IPS DF 6.9 (cell line): ENCODE measurements at regions not wholly inside any gene's neighbourhood (a gene's known extent, or its start where the extent isn't known, plus 50 kb on each side); places are given as distances from the start of the nearest gene placed in this dataset.
"Not testable (repeated sequence)": the region's sequence is repeated elsewhere in the genome, so short reads cannot be mapped to it uniquely, and the experiment has no call there.

Experiments used
- DNase-seq: peaks from one replicate; pipeline ENCODE4 v3.0.0-alpha.2; 2013; ENCODE audit warnings: low read depth, low spot score
- H3K27ac ChIP-seq: one replicate; pipeline ENCODE4 v1.5.1; 2013; ENCODE audit warnings: low read length, control low read depth
- H3K27me3 ChIP-seq: 2 replicates; pipeline ENCODE4 v1.6.1; 2013; ENCODE audit warnings: mild to moderate bottlenecking, low read length; ENCODE audit not compliant: control insufficient read depth, insufficient read depth
- H3K36me3 ChIP-seq: 2 replicates; pipeline ENCODE4 v1.6.1; 2013; ENCODE audit warnings: low read length; ENCODE audit not compliant: control insufficient read depth, insufficient read depth
- H3K4me1 ChIP-seq: 2 replicates; pipeline ENCODE4 v1.6.1; 2013; ENCODE audit warnings: low read length; ENCODE audit not compliant: control insufficient read depth, insufficient read depth
- H3K4me3 ChIP-seq: 2 replicates; pipeline ENCODE4 v1.5.1; 2013; ENCODE audit warnings: mild to moderate bottlenecking, low read length
- H3K9me3 ChIP-seq: 2 replicates; pipeline ENCODE4 v1.6.1; 2013; ENCODE audit warnings: low read length, inconsistent platforms; ENCODE audit not compliant: control insufficient read depth, insufficient read depth
- WGBS: extraction: QIAGEN DNeasy Blood & Tissue Kit; methylation state at CpG from one replicate; pipeline ENCODE4 v1.1.7; 2013; ENCODE audit warnings: mixed read lengths, missing lambda C conversion rate; ENCODE audit not compliant: insufficient read length, insufficient coverage; 5-methylcytosine and 5-hydroxymethylcytosine counted together

- Histone ChIP-seq H3K4me3 (no peak overlapping the region), H3K36me3 (no peaks in the 10 kb centered on the region), H3K27ac (no peak overlapping the region), H3K4me1 (no peaks in the 10 kb centered on the region), H3K9me3 (no peaks in the 10 kb centered on the region), H3K27me3 (no peaks in the 10 kb centered on the region)
- no peak for DNase-seq
- no CpG with 5 or more reads among the region's 1 CpG for WGBS
Measured at GRCh38 chr2:225841314-225841713, 441.8 kb downstream of the NYAP2 start.

GRCh38 chr2:225837328-225837727, 437.8 kb downstream of the NYAP2 start:
- Histone ChIP-seq H3K27ac (no peak overlapping the region), H3K27me3 (no peaks in the 10 kb centered on the region), H3K36me3 (no peaks in the 10 kb centered on the region), H3K9me3 (no peaks in the 10 kb centered on the region), H3K4me3 (no peak overlapping the region), H3K4me1 (no peaks in the 10 kb centered on the region)
- DNase-seq = no peak
- WGBS = no CpG with 5 or more reads among the region's 1 CpG

- no CpG with 5 or more reads among the region's 11 CpGs for WGBS
- no peak overlapping the region for H3K27ac ChIP-seq
Measured at GRCh38 chr2:225824748-225825449, 425.4 kb downstream of the NYAP2 start.

GRCh38 chr2:225821351-225821750, 421.8 kb downstream of the NYAP2 start:
- no CpG with 5 or more reads among the region's 2 CpGs for WGBS

More at GRCh38 chr2:225824748-225825449, 425.4 kb downstream of the NYAP2 start:
- Histone ChIP-seq H3K4me1 (peaks cover 2% of the 10 kb centered on the region; the same call in 1 of the 2 replicates), H3K27me3 (no peaks in the 10 kb centered on the region), H3K36me3 (no peaks in the 10 kb centered on the region; the same call in 1 of the 2 replicates), H3K9me3 (no peaks in the 10 kb centered on the region), H3K4me3 (no peak overlapping the region)
- DNase-seq = no peak

GRCh38 chr2:225820826-225821225, 421.3 kb downstream of the NYAP2 start:
- peaks cover 2% of the 10 kb centered on the region; the same call in 1 of the 2 replicates for H3K4me1 ChIP-seq
- no peak overlapping the region for H3K4me3 ChIP-seq
- no peaks in the 10 kb centered on the region for H3K9me3 ChIP-seq
- H3K36me3 ChIP-seq = no peaks in the 10 kb centered on the region; the same call in 1 of the 2 replicates
- H3K27me3 ChIP-seq = no peaks in the 10 kb centered on the region
- DNase-seq = no peak
- WGBS = no CpG with 5 or more reads among the region's 7 CpGs
- H3K27ac ChIP-seq = no peak overlapping the region

More at GRCh38 chr2:225821351-225821750, 421.8 kb downstream of the NYAP2 start:
- Histone ChIP-seq H3K4me3 (no peak overlapping the region), H3K4me1 (peaks cover 2% of the 10 kb centered on the region; the same call in 1 of the 2 replicates), H3K27ac (no peak overlapping the region), H3K27me3 (no peaks in the 10 kb centered on the region), H3K36me3 (no peaks in the 10 kb centered on the region; the same call in 1 of the 2 replicates), H3K9me3 (no peaks in the 10 kb centered on the region)
- no peak for DNase-seq

GRCh38 chr2:225814554-225814953, 415.0 kb downstream of the NYAP2 start:
- Histone ChIP-seq H3K4me1 (no peaks in the 10 kb centered on the region; the same call in 1 of the 2 replicates), H3K4me3 (no peak overlapping the region), H3K27ac (no peak overlapping the region), H3K27me3 (no peaks in the 10 kb centered on the region), H3K36me3 (no peaks in the 10 kb centered on the region), H3K9me3 (no peaks in the 10 kb centered on the region)
- DNase-seq = no peak

GRCh38 chr2:225806105-225806504, 406.6 kb downstream of the NYAP2 start:
- Histone ChIP-seq H3K27ac (no peak overlapping the region), H3K4me3 (no peak overlapping the region), H3K36me3 (no peaks in the 10 kb centered on the region), H3K27me3 (no peaks in the 10 kb centered on the region), H3K4me1 (no peaks in the 10 kb centered on the region), H3K9me3 (no peaks in the 10 kb centered on the region)
- WGBS = 100% methylated on average over 1 of the region's 1 CpG
- DNase-seq = no peak

- WGBS = no CpG with 5 or more reads among the region's 1 CpG
- not testable (repeated sequence) for H3K4me1 ChIP-seq, H3K4me3 ChIP-seq, H3K36me3 ChIP-seq, H3K27ac ChIP-seq, DNase-seq, H3K9me3 ChIP-seq, H3K27me3 ChIP-seq
Measured at GRCh38 chr2:225802076-225802475, 402.6 kb downstream of the NYAP2 start.

- Histone ChIP-seq H3K9me3 (no peaks in the 10 kb centered on the region), H3K4me3 (no peak overlapping the region), H3K4me1 (no peaks in the 10 kb centered on the region), H3K36me3 (no peaks in the 10 kb centered on the region), H3K27me3 (no peaks in the 10 kb centered on the region), H3K27ac (no peak overlapping the region)
- no peak for DNase-seq
- WGBS = no CpG with 5 or more reads among the region's 2 CpGs
Measured at GRCh38 chr2:225797394-225797793, 397.9 kb downstream of the NYAP2 start.

GRCh38 chr2:225794652-225795400, 395.3 kb downstream of the NYAP2 start:
- no peak for DNase-seq
- no peaks in the 10 kb centered on the region for H3K27me3 ChIP-seq
- no peaks in the 10 kb centered on the region for H3K9me3 ChIP-seq
- H3K27ac ChIP-seq = no peak overlapping the region
- no peaks in the 10 kb centered on the region for H3K36me3 ChIP-seq
- no peaks in the 10 kb centered on the region for H3K4me1 ChIP-seq
- no peak overlapping the region for H3K4me3 ChIP-seq
- WGBS = no CpG with 5 or more reads among the region's 2 CpGs
